ENCODE measurements at regions not wholly inside any gene's neighbourhood (a gene's known extent, or its start where the extent isn't known, plus 50 kb on each side); places are given as distances from the start of the nearest gene placed in this dataset.

GRCh38 chr12:87160848-87161601 is 868.2 kb downstream of the C12orf50 start:
- TF ChIP-seq CTCF (IDR thresholded peaks at IDR 0.05), result no peak
- TF ChIP-seq EZH2 (IDR thresholded peaks at IDR 0.05; ENCODE audit: borderline replicate concordance, insufficient read depth, low read depth, low read length, poor library complexity, severe bottlenecking), result no peak

Measured in B cell (primary cell).